ENCODE measurements at regions not wholly inside any gene's neighbourhood (a gene's known extent, or its start where the extent isn't known, plus 50 kb on each side); places are given as distances from the start of the nearest gene placed in this dataset.
"Not testable (repeated sequence)": the region's sequence is repeated elsewhere in the genome, so short reads cannot be mapped to it uniquely, and the experiment has no call there.

GRCh38 chr3:144477593-144477992, 506.0 kb downstream of the DIPK2A start:
- no peak for DNase-seq

- DNase-seq, result no peak
Measured at GRCh38 chr3:144480416-144480919, 508.8 kb downstream of the DIPK2A start.

- DNase-seq, result no peak
Measured at GRCh38 chr3:144482876-144483275, 511.3 kb downstream of the DIPK2A start.

GRCh38 chr3:144487011-144487410, 515.4 kb downstream of the DIPK2A start:
- DNase-seq, result no peak

GRCh38 chr3:144488927-144489326, 517.3 kb downstream of the DIPK2A start:
- DNase-seq, result no peak

GRCh38 chr3:144491333-144491732, 519.7 kb downstream of the DIPK2A start:
- no peak for DNase-seq

GRCh38 chr3:144494651-144495050, 523.0 kb downstream of the DIPK2A start:
- DNase-seq, result not testable (repeated sequence)

- no peak for DNase-seq
Measured at GRCh38 chr3:144496141-144496835, 524.7 kb downstream of the DIPK2A start.

- DNase-seq, result no peak
Measured at GRCh38 chr3:144497452-144497851, 525.8 kb downstream of the DIPK2A start.

GRCh38 chr3:144499001-144499930, 527.6 kb downstream of the DIPK2A start:
- DNase-seq, result no peak

GRCh38 chr3:144501467-144501866, 529.8 kb downstream of the DIPK2A start:
- no peak for DNase-seq

- no peak for DNase-seq
Measured at GRCh38 chr3:144502402-144502801, 530.8 kb downstream of the DIPK2A start.

- not testable (repeated sequence) for DNase-seq
Measured at GRCh38 chr3:144506375-144506774, 534.8 kb downstream of the DIPK2A start.

GRCh38 chr3:144511346-144511745, 539.7 kb downstream of the DIPK2A start:
- no peak for DNase-seq

- DNase-seq, result no peak
Measured at GRCh38 chr3:144516026-144516425, 544.4 kb downstream of the DIPK2A start.

- no peak for DNase-seq
Measured at GRCh38 chr3:144516589-144516988, 545.0 kb downstream of the DIPK2A start.

GRCh38 chr3:144521131-144521530, 549.5 kb downstream of the DIPK2A start:
- DNase-seq, result no peak

GRCh38 chr3:144522456-144522855, 550.8 kb downstream of the DIPK2A start:
- no peak for DNase-seq

- DNase-seq, result no peak
Measured at GRCh38 chr3:144523396-144523795, 551.8 kb downstream of the DIPK2A start.

- no peak for DNase-seq
Measured at GRCh38 chr3:144524531-144524930, 552.9 kb downstream of the DIPK2A start.

- no peak for DNase-seq
Measured at GRCh38 chr3:144529566-144529965, 557.9 kb downstream of the DIPK2A start.

GRCh38 chr3:144544871-144545270, 573.2 kb downstream of the DIPK2A start:
- DNase-seq, result no peak

GRCh38 chr3:144546539-144546938, 574.9 kb downstream of the DIPK2A start:
- no peak for DNase-seq

GRCh38 chr3:144548346-144548745, 576.7 kb downstream of the DIPK2A start:
- DNase-seq, result no peak
